ENCODE measurements at regions not wholly inside any gene's neighbourhood (a gene's known extent, or its start where the extent isn't known, plus 50 kb on each side); places are given as distances from the start of the nearest gene placed in this dataset.
"Not testable (repeated sequence)": the region's sequence is repeated elsewhere in the genome, so short reads cannot be mapped to it uniquely, and the experiment has no call there.

DNA sequence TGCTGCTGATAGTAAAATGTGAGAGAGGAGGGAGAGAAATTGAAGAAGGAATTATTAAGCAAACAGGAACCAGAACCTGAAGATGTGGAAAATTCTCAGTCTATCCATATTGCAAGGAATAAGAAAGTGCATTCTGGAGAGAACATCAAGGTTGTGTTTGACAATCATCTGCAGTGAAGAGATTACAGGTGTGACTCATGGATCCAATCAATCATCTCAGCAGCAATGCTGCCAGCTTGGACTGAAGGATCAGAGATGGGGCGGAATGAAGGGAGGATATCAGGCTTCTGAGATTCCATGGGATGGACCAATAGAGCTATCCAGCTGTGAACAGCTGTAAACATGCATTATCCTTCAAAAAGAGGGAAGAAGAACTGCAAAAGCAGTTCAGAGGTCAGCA is 247.3 kb downstream of the LPIN1 start:
- no peak for DNase-seq (ENCODE audit: low read depth)

DNA sequence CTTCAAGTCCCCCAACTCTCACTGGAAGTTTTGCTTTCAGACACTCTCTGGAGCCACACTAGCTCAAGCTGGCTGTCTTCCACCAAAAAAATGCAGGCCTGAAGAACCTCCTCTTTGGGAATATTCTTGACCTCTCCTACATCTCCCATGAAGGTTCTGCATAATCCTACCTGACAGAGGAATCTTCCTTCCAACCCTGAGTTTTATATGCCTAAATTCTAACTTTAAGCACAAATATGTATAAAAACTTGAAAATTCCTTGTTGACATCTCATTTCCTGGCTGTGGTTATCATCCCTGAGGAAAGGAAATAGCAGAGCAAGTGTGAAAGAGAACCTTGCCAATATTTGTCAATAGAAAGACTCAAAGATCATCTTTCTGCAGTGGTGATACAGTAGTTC is 249.0 kb downstream of the LPIN1 start:
- DNase-seq (ENCODE audit: low read depth) = no peak

DNA sequence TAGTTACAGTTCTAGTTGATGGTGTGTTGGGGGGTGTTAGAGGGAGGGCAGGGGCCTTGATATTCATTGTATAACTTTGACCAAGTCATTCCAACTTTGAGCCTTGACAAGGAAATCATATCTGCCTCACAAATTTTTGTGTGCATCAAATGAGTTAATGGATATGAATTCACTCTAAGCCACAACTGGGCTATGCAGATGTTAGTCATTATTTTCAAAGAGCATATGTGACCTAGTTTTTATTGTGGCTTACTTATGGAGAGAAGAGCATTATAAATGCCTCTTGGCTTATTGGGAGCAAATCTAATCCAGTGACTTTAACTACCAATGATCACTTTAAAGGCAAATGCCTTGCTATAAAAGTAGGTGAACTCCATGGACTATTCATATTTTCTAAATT is 250.2 kb downstream of the LPIN1 start:
- no peak for DNase-seq (ENCODE audit: low read depth)

DNA sequence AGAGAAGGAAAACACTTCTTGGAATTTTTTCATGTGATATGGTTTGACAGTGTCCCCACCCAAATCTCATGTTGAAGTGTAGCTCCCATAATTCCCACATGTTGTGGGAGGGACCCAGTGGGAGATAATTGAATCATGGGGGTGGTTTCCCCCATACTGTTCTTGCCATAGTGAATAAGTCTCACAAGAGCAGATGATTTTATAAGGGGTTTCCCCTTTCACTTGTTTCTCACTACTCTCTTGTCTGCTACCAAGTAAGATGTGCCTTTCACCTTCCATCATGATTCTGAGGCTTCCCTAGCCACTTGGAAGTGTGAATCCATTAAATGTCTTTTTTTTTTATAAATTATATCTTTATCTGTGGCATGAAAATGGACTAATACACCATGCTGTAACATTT is 250.7 kb downstream of the LPIN1 start:
- DNase-seq (ENCODE audit: low read depth) = no peak

DNA sequence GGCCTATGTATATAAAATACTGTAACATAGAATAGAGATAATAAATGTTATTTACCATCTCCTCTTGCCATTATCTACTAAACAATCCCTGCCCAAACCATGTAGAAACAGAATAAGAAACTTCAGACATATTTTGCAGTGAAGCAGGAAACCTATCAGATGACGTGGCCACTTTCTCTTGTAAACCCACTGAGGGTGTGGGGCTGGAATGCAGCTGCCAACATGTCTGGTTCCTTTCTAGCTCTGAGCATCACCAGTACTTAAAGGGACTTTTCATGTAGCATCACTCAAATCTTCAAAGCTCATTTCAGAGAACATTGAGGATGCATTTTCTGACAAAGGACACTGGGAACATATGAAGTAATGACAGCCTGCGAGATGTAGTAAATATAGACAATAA is 251.8 kb downstream of the LPIN1 start:
- no peak for DNase-seq (ENCODE audit: low read depth)

DNA sequence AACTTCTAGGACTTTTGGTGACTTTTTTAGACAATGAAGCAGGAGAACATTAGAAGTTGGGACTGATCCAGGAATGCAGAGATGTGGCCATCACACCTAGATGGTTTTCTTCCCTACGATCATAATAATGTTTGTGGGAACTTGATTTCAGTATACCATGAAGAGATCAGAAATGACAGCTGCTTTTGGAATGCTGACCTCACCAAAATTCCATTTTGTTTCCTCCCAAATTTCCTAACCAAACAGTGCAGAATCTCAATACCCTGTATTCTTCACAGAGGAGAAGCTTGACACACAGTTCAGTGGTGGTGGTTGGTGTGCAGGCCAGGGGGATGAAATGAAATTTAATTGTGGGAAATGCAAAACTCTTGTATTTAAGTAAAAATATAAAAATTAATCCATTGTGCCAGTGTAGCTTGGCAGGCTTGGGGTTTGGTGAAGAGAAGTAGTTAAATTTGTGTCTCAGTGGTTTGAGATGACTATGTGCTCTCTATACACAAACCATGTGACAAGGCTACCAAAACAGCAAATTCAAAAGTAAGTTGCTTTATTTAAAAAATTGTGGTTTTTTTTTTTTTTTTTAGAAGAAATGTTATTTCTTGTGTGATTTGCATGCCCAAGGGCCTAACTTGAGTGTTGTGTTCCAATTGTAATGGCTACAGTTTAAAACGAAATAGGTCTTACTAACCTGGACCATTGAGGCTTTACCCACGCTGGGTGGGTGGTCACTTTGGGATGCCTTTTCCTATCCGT is 252.4 kb downstream of the LPIN1 start:
- DNase-seq (ENCODE audit: low read depth) = no peak

DNA sequence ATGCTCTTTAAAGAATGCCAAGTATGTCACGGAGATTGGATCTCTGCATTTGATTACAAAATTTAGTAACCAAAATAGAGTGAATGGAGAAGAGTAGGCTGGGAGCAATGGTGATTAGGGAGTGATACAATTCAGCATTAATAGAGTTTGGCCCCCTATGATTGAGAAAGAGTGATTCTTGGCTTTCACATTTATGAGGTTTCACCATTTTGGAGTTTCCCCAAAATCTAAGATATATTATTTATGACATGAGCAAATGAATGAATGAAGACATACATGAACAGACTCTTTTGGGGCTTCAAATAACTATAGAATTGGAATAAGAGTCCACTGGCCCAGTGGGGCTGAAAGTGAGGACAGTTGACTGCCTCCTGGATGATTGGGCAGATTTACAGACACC is 255.2 kb downstream of the LPIN1 start:
- no peak for DNase-seq (ENCODE audit: low read depth)

DNA sequence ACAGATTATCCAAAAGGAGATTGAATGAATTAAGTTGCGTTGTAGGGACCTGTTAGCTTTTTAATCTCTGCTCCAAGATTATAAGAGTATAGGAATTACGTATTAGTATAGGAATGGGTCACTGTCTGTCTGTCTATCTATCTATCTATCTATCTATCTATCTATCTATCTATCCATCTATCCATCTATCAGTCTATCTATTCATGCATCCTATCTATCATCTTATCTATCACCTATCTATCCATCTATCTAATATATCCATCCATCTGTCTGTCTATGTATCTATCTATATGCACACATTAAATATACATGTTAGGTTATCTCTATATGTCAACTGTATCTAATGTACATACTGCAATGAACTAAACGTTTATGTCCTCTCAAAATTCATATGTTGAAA is 255.8 kb downstream of the LPIN1 start:
- no peak for DNase-seq (ENCODE audit: low read depth)

DNA sequence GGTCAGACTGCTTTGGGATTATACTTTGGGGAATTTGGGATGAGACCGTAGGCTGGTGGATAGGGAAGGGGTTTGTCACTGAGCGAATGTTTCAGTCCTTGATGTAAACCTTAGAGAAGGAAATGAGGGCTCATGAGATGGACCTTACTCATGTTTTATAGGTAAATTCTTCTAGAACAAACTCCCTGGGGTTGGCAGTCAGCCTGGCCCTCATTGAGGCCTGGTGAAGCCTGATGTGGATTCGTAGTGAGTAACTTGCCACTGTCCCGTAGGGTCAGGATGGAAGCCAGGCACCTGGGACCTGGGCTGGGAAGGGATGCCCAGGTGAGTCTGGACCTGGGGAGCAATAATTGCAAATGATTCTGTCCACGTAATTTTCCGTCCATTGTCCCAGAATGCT is 258.3 kb downstream of the LPIN1 start:
- no peak for DNase-seq (ENCODE audit: low read depth)

DNA sequence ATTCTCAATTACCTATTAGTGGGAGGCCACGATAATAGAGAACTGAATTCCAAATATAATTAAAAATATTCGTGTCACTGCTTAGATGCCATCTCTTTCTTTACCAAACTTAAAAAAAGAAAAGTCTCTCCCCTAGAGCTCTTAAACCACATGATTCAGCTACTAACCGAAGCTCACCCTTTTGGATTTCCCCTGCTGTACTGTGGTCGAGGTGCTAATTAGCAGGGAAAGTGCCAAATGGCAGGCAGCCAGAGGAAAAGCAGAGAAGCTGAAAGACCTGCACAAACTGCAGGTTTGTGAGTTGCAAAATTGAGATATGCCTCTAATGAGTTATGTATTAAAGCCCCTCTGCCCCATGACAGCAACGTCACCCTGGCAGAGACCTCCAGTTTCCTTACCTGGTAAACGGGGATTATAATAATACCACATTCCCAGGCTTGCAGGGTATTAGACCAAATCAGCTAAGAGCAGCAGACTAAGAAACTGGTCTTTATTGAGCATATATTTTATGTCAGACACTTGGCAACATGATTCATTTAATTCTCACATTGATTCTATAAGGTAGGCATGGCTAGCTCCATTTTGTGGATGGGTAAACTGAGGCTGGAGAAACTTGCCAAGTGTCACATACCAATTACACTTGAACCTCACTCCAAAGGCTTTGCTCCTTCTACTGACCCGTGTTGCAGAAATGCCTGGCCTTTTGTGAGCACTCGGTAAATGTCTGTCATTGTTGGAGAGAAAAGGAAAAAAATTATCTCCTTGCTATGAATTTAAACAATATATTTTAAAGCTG is 259.7 kb downstream of the LPIN1 start:
- peak; percentile 75 for DNase-seq (ENCODE audit: low read depth)

DNA sequence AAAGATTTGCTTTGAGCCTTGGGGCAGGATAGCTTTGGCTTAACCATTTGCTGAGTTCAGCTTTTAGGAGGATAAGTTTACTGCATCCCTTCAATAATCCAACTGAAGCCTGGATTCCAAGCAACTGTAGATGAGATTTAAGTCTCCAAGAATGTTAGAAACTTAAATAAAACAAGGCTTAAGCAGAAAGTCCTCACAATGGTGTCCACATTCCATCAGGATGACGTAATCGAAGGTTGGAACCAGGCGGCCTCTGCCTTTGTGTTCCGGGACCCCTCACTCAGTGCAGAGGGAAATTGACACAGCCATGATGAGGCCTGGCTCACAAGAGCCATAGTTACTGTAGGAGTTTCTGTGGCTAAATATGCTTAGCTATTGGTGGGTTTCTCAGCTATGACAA is 260.4 kb downstream of the LPIN1 start:
- DNase-seq (ENCODE audit: low read depth) = no peak

DNA sequence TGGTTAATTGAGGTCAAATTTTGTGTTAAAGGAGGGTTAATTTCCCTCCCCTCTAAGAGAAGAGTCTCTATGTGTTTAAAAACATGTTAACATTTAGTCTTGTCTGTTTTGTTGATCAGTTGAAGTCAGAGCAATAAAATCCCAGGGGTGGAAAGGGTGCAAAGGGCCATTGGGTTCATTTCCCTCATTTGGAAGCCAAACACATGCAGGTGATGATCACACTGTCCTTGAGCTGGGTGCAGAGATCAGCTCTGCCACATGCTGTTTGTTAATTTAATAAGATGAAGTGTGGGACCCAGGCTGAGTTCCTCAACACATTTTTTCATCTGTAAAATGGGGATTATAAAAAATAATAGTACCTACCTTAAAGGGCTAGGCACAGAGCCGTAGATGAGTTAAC is 260.9 kb downstream of the LPIN1 start:
- DNase-seq (ENCODE audit: low read depth) = no peak

DNA sequence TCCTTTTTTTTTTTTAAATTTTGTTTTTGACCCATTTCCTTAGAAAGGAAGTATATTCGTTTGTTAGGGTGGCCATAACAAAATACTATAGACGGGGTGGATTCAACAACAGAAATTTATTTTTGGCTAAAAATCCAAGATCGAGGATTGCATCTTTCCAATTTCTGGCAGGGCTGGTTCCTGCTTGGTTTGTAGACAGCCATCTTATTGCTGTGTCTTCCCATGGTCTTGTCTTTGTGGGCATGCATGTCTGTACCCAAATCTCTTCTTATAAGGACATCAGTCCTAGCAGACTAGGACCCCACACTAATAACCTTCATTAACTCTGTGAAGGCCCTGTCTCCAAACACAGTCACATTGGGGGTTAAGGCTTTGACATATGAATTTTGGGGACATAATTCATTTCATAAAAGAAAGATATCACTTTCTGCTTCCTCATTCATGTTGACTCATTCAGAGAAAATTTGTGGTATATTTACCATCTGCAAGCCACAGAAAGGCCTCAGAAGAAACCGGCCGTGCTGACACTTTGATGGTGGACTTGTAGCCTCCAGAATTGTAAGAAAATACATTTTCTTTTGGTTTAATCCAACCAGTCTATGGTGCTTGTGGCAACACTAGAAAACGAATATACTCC is 262.1 kb downstream of the LPIN1 start:
- no peak for DNase-seq (ENCODE audit: low read depth)

DNA sequence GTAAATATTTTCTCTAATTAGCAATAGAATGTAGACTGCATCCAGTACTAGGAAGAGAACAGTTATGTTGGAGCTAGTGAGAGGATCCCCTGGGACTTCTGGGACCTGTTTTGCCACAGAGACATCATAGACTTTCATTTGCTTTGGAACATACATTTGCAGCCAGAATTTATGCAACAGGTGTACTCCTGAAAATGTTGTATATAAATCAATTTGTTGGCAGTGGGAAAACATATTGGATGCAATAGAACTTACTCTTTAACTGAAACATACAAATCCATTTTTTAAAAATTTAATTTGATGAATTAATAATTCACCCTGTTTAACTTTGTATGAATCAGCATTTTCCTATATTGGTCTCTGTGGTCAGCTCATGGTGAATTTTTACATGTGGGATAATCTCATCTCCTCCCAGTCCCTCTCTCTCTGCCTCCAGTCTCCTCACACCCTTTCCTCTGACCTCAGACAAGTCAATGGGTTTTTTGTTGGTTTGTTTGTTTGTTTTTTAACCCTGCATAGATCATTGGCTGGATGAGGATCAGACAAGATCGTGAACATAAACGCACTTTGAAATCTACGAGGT is 263.0 kb downstream of the LPIN1 start:
- no peak for DNase-seq (ENCODE audit: low read depth)

DNA sequence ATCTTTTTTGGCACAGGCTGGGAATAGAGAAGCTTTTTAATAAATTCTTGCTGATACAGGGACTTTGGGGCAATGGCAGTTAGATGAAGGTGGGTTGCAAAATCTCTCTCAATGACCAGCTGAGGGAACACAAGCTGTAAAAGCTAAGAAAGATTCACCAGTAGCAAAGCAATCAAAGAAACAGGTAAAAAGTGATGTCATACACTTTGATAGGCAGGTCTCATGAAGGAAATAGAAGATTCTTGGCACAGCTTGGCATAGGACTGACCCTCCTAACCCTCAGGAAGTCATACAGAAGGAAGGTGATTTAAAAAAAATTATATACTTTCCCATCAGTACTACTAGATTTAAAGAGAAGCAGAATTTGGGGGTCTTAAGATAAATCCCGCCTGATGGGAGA is 263.6 kb downstream of the LPIN1 start:
- no peak for DNase-seq (ENCODE audit: low read depth)

DNA sequence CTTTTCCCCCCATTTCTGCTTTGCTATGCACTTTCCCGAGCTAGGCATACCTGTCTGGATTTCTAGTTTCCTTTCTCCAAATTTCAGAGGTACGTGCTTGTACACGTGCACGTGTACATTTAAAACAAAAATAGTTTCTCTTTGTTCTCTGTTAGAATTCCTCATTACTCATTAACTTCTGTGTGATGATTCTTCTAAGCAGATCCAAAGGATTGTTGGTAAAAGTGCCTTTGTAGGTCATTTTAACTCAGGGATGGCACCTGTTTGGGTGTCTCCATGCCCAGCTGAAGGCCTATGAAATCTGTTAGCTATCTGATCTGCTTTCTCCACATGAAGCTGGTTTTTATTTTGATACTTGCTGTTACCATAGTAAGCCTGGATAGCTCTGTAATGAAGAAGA is 264.3 kb downstream of the LPIN1 start:
- no peak for DNase-seq (ENCODE audit: low read depth)

DNA sequence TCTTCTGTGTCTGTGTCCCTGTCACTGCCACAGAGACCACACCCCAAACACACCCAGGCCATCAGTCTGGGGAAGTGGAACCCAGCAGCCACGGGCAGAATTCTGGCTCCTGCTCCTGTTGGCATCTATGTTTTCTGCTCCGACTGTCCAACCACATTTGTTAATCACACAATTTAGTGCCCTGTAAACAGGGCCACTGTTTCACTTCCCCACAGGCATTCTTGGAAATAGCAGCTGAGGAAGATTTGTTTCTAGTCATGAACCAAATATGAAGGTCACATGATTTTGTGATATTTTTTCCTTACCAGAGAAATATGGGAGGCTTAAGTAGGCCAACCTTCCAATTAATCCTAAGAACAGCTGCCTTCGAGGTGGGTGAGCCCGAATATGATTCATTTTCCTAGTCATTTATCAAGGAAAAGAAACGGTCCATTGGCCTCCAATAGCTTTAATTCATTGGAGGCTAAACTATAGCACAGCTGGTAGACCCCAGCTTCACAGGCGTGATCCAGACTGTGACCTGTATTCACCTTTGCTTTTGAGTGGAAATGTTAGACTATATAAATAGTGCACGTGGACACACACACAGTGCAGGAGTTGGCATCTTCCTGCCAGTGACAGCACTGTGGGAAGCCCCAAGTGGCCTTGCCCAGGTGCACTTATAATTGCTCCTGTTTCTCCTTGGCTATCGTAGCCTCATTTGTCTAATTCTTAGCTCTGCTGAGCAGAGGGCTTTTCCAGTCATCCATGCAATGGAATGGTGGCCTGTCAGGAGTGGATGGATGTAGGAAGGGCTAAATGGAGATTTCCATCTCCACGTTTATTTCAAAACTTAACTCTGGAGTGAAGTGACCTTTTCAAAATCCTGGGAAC is 267.9 kb downstream of the LPIN1 start:
- no peak for DNase-seq (ENCODE audit: low read depth)

DNA sequence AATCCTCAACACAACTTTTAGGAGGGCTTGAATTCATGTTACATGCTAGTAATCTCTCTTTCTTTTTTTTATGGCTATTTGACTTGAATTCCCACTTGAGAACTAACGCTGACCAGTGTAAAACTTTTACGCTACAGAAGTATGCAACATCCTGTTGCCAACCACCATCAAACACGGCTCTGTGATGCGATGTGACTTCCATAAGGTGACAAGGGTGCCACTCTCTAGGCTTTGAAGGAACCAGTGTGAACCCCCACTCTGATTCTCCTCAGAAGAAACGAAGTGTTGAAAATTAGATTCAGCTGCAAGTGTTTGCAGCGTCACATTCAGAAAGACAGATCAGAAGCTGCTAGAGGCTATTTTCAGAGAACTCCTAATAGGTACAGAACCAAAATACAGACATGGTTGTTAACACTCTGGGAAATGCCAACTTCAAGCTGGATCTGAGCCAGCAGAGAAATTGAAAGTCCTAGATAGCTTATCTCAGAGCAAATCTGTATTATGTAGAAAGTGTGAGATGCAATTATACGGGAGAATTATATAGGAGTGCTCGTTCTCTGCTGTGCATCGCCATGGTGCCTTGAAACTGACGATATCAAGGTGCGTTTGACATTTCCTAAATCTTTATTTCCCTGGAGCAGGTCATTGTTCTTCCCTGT is 271.2 kb downstream of the LPIN1 start:
- no peak for DNase-seq (ENCODE audit: low read depth)

DNA sequence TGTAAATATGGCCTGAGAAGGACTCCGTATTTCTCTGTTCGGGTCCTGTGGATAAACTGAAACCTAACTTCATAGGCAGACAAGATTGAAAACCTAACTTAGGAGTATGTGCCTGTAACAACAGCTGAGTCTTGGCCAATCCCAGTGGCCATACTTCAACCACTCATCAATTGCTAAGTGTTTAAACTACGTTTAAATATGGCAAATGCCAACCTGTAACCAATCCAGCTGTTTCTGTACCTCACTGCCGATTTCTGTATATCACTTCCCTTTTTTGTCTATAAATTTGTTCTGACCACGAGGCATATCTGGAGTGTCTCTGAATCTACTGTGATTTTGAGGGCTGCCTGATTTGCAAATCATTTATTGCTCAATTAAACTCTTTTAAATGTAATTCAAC is 272.3 kb downstream of the LPIN1 start:
- not testable (repeated sequence) for DNase-seq (ENCODE audit: low read depth)

DNA sequence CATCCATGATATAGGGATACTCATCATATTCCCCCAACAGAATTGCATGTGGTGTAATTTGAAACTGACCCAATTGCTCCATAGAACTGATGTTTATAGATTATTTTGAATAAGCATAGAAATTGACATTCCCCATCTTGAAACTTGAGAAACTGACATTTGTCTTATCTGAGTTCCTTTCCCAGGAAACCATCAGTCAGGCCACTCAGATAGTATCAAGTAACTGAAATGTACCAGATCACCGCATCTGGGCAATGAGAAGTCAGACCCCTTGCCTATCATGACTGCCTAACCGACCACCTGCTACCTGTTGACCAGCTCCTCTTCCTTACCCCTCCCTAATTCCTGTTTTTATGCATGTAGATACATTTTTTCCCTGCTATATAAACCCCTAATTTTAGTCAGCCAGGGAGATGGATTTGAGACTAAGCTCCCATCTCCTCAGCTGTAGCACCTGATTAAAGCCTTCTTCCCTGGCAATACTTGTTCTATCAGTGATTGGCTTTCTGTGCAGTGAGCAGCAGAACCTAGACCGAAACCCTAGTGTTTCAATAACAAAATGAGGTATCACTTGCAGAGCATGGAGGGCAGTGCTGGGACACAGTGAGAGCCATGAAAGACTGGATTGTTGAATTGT is 274.5 kb downstream of the LPIN1 start:
- DNase-seq (ENCODE audit: low read depth) = no peak

All from activated T-cell treated with anti-CD3 and anti-CD28 coated beads for 24 hours (primary cell).